Loucy (cell line): ENCODE measurements at regions not wholly inside any gene's neighbourhood (a gene's known extent, or its start where the extent isn't known, plus 50 kb on each side); places are given as distances from the start of the nearest gene placed in this dataset.

Experiments
- H2AFZ ChIP-seq: fragments of 200-600 bp; sonication (generic); 2 replicates; pipeline ENCODE4 v1.6.0; 2016; ENCODE audit warnings: antibody characterized with exemption, mild to moderate bottlenecking, low read length, moderate library complexity
- H3F3A ChIP-seq: fragments of 200-600 bp; 2 replicates; pipeline ENCODE4 v1.6.0; 2016; ENCODE audit warnings: antibody characterized with exemption, low read depth, mild to moderate bottlenecking
- H3K27me3 ChIP-seq: fragments of 200-600 bp; sonication (generic); 2 replicates; pipeline ENCODE4 v1.6.1; 2014; ENCODE audit warnings: low read length, mild to moderate bottlenecking; ENCODE audit not compliant: insufficient read depth, poor library complexity, severe bottlenecking
- H3K36me3 ChIP-seq: fragments of 200-600 bp; sonication (generic); 2 replicates; pipeline ENCODE4 v1.6.1; 2016; ENCODE audit warnings: low read length; ENCODE audit not compliant: insufficient read depth
- H3K4me1 ChIP-seq: fragments of 200-600 bp; sonication (generic); 2 replicates; pipeline ENCODE4 v1.5.1; 2014; ENCODE audit warnings: low read length, mild to moderate bottlenecking; ENCODE audit not compliant: insufficient read depth, poor library complexity, severe bottlenecking
- H3K4me2 ChIP-seq: fragments of 200-600 bp; sonication (generic); 2 replicates; pipeline ENCODE4 v1.6.0; 2014; ENCODE audit warnings: antibody characterized with exemption, low read length, low read depth, mild to moderate bottlenecking; ENCODE audit not compliant: poor library complexity, severe bottlenecking
- H3K4me3 ChIP-seq: fragments of 200-600 bp; sonication (generic); 2 replicates; pipeline ENCODE4 v1.5.1; 2014; ENCODE audit warnings: low read length, mild to moderate bottlenecking, mixed read lengths; ENCODE audit not compliant: poor library complexity, severe bottlenecking
- H3K79me2 ChIP-seq: fragments of 200-600 bp; sonication (generic); 2 replicates; pipeline ENCODE4 v1.6.1; 2014; ENCODE audit warnings: low read length; ENCODE audit not compliant: insufficient read depth
- H3K9ac ChIP-seq: fragments of 200-600 bp; sonication (generic); 2 replicates; pipeline ENCODE4 v1.6.0; 2014; ENCODE audit warnings: mild to moderate bottlenecking, low read depth, low read length, moderate library complexity; ENCODE audit not compliant: poor library complexity, severe bottlenecking
- H3K9me2 ChIP-seq: fragments of 200-600 bp; sonication (generic); replicated peaks from 2 replicates; pipeline ENCODE4 v1.6.1; 2016; ENCODE audit warnings: low read depth, low read length, mixed read lengths
- H3K9me3 ChIP-seq: fragments of 200-600 bp; sonication (generic); 2 replicates; pipeline ENCODE4 v1.6.1; 2014; ENCODE audit warnings: mild to moderate bottlenecking, antibody characterized with exemption, low read length, low read depth; ENCODE audit not compliant: insufficient read depth
- H4K20me1 ChIP-seq: fragments of 200-600 bp; sonication (generic); 2 replicates; pipeline ENCODE4 v1.6.0; 2014; ENCODE audit warnings: antibody characterized with exemption, low read length, mild to moderate bottlenecking; ENCODE audit not compliant: insufficient read depth, poor library complexity, severe bottlenecking
- CTCF ChIP-seq: fragments of 200-600 bp; sonication (generic); conservative IDR thresholded peaks from 2 replicates; pipeline ENCODE4 v1.5.1; 2014; ENCODE audit warnings: mild to moderate bottlenecking, antibody characterized with exemption, low read length
- EZH2phosphoT487 ChIP-seq: fragments of 200-600 bp; IDR thresholded peaks from 2 replicates; pipeline ENCODE4 v1.6.1; 2018; ENCODE audit warnings: antibody characterized with exemption, mild to moderate bottlenecking, moderate library complexity, borderline replicate concordance

GRCh38 chr12:39032034-39032433, 126.6 kb upstream of the CPNE8 start:
- no peak overlapping the region for H3K4me2 ChIP-seq

GRCh38 chr12:39028382-39028781, 123.0 kb upstream of the CPNE8 start:
- Histone ChIP-seq H3K79me2 (no peaks in the 10 kb centered on the region), H3K36me3 (no peaks in the 10 kb centered on the region), H3K9me2 (no peaks in the 10 kb centered on the region), H2AFZ (no peak overlapping the region), H3K4me1 (no peaks in the 10 kb centered on the region), H3K9ac (no peak overlapping the region), H3F3A (no peaks in the 10 kb centered on the region), H3K9me3 (no peaks in the 10 kb centered on the region), H3K27me3 (no peaks in the 10 kb centered on the region), H3K4me3 (no peak overlapping the region), H3K4me2 (no peak overlapping the region), H4K20me1 (no peaks in the 10 kb centered on the region)
- TF ChIP-seq CTCF: no peak

More at GRCh38 chr12:39032034-39032433, 126.6 kb upstream of the CPNE8 start:
- no peak overlapping the region for H3K4me3 ChIP-seq
- no peak for TF ChIP-seq EZH2phosphoT487
- TF ChIP-seq CTCF: no peak
- no peaks in the 10 kb centered on the region for H3K27me3 ChIP-seq
- no peaks in the 10 kb centered on the region for H3K79me2 ChIP-seq
- H3K36me3 ChIP-seq: no peaks in the 10 kb centered on the region
- H4K20me1 ChIP-seq: no peaks in the 10 kb centered on the region
- no peak overlapping the region for H3K9ac ChIP-seq
- no peaks in the 10 kb centered on the region for H3K9me2 ChIP-seq
- no peak overlapping the region for H2AFZ ChIP-seq
- no peaks in the 10 kb centered on the region for H3K4me1 ChIP-seq
- H3F3A ChIP-seq: no peaks in the 10 kb centered on the region
- no peaks in the 10 kb centered on the region for H3K9me3 ChIP-seq

- Histone ChIP-seq H3K4me1 (no peaks in the 10 kb centered on the region), H3F3A (no peaks in the 10 kb centered on the region), H3K36me3 (no peaks in the 10 kb centered on the region), H3K4me2 (no peak overlapping the region), H3K9me3 (no peaks in the 10 kb centered on the region), H3K9me2 (no peaks in the 10 kb centered on the region), H2AFZ (no peak overlapping the region), H3K79me2 (no peaks in the 10 kb centered on the region), H3K27me3 (no peaks in the 10 kb centered on the region), H3K4me3 (no peak overlapping the region), H3K9ac (no peak overlapping the region), H4K20me1 (no peaks in the 10 kb centered on the region)
- TF ChIP-seq CTCF: no peak
- TF ChIP-seq EZH2phosphoT487: no peak
Measured at GRCh38 chr12:39012870-39013269, 107.5 kb upstream of the CPNE8 start.
